KMS-11 (cell line): ENCODE measurements at regions not wholly inside any gene's neighbourhood (a gene's known extent, or its start where the extent isn't known, plus 50 kb on each side); places are given as distances from the start of the nearest gene placed in this dataset.

ENCODE experiments used
- H2AFZ ChIP-seq: fragments of 200-600 bp; sonication (generic); 2 replicates; pipeline ENCODE4 v1.6.1; 2016; ENCODE audit warnings: antibody characterized with exemption, mixed run types, low read depth
- H3K27ac ChIP-seq: fragments of 200-600 bp; sonication (generic); 2 replicates; pipeline ENCODE4 v1.6.1; 2016; ENCODE audit warnings: mild to moderate bottlenecking, mixed run types
- H3K27me3 ChIP-seq: fragments of 200-600 bp; sonication (generic); 2 replicates; pipeline ENCODE4 v1.6.1; 2017; ENCODE audit warnings: mild to moderate bottlenecking, low read depth, mixed run types, moderate library complexity; ENCODE audit not compliant: insufficient read depth
- H3K36me3 ChIP-seq: fragments of 200-600 bp; sonication (generic); 2 replicates; pipeline ENCODE4 v1.6.1; 2017; ENCODE audit warnings: mild to moderate bottlenecking, mixed run types; ENCODE audit not compliant: insufficient read depth
- H3K4me1 ChIP-seq: fragments of 200-600 bp; sonication (generic); 2 replicates; pipeline ENCODE4 v1.6.1; 2016; ENCODE audit warnings: mild to moderate bottlenecking, low read depth, mixed run types; ENCODE audit not compliant: poor library complexity, severe bottlenecking
- H3K4me2 ChIP-seq: fragments of 200-600 bp; sonication (generic); 2 replicates; pipeline ENCODE4 v1.7.0; 2016; ENCODE audit warnings: mild to moderate bottlenecking, mixed run types
- H3K4me3 ChIP-seq: fragments of 200-600 bp; sonication (generic); IDR thresholded peaks from 2 replicates; pipeline ENCODE4 v1.6.1; 2017; ENCODE audit warnings: low read depth, low read length, mixed read lengths; ENCODE audit not compliant: insufficient read depth
- H3K79me2 ChIP-seq: fragments of 200-600 bp; sonication (generic); 2 replicates; pipeline ENCODE4 v1.6.1; 2016; ENCODE audit warnings: low read depth, mixed run types; ENCODE audit not compliant: insufficient read depth
- H3K9ac ChIP-seq: fragments of 200-600 bp; sonication (generic); 2 replicates; pipeline ENCODE4 v1.6.1; 2016; ENCODE audit warnings: mild to moderate bottlenecking, mixed run types
- H4K20me1 ChIP-seq: fragments of 200-600 bp; sonication (generic); 2 replicates; pipeline ENCODE4 v1.6.1; 2016; ENCODE audit warnings: mild to moderate bottlenecking, mixed run types; ENCODE audit not compliant: insufficient read depth
- TF ChIP-seq, protein P1 (sequence below): fragments of 200-600 bp; sonication (generic); conservative IDR thresholded peaks from 2 replicates; pipeline ENCODE4 v1.6.1; 2017; ENCODE audit warnings: low read depth, mild to moderate bottlenecking, antibody characterized with exemption, low read length, moderate library complexity, mixed read lengths

DNA sequence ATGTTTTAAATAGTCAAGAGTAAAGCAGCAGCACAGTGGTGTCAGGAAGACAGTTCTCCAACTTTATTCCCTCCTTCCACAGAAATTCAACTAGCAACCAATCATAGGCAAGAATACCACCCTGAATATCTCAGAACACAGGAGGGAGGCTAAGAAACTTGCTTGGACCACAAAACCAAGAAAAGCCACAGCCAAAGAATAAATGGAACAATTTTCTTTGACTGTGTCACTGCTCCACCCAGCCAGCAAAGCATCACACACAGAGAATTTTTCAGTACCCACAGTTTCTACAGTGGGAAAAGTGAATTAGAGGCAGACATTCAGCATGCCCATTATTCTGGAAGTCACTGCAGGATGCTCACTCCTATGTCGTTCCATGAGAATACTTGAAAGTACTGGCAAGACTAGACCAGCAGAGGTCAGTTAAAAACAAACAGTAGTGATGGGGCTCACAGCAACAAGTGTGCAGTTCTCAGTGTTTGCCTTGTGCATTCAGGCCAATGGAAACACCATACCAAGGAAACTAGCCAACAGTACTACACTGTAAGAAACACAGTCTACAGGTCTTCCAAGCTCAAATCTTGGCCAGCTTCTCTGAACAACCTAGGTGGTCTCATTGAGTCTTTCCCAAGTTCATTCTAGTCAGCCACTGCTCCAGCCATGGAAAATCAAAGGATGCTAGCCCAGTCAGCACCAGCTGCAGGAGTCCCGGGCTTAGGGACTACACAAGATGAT, 56.8 kb upstream of the FOXG1 start:
- no peak overlapping the region for H3K27ac ChIP-seq

More for the DNA sequence above, 56.8 kb upstream of the FOXG1 start:
- TF ChIP-seq, protein P1, sequence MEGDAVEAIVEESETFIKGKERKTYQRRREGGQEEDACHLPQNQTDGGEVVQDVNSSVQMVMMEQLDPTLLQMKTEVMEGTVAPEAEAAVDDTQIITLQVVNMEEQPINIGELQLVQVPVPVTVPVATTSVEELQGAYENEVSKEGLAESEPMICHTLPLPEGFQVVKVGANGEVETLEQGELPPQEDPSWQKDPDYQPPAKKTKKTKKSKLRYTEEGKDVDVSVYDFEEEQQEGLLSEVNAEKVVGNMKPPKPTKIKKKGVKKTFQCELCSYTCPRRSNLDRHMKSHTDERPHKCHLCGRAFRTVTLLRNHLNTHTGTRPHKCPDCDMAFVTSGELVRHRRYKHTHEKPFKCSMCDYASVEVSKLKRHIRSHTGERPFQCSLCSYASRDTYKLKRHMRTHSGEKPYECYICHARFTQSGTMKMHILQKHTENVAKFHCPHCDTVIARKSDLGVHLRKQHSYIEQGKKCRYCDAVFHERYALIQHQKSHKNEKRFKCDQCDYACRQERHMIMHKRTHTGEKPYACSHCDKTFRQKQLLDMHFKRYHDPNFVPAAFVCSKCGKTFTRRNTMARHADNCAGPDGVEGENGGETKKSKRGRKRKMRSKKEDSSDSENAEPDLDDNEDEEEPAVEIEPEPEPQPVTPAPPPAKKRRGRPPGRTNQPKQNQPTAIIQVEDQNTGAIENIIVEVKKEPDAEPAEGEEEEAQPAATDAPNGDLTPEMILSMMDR: no peak
- Histone ChIP-seq H3K4me2 (no peak overlapping the region), H3K79me2 (no peaks in the 10 kb centered on the region), H3K4me1 (no peaks in the 10 kb centered on the region), H3K4me3 (no peak overlapping the region), H4K20me1 (no peaks in the 10 kb centered on the region), H3K27me3 (no peaks in the 10 kb centered on the region), H3K36me3 (no peaks in the 10 kb centered on the region), H3K9ac (no peak overlapping the region), H2AFZ (no peak overlapping the region)
